ENCODE measurements at regions not wholly inside any gene's neighbourhood (a gene's known extent, or its start where the extent isn't known, plus 50 kb on each side); places are given as distances from the start of the nearest gene placed in this dataset.

DNA sequence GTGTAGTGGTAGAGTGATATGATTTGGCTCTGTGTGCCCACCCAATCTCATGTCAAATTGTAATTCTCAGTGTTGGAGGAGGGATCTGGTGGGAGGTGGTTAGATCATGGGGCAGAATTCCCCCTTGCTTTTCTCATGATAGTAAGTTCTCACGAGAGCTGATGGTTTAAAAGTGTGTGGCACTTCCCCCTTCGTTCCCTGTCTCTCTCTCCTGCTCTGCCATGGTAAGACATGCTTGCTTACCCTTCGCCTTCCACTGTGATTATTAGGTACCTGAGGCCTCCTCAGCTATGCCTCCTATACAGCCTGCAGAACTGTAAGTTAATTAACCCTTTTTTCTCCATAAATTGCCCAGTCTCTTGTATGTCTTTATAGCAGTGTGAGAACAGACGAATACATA, 115.7 kb upstream of the FUT8 start:
- Histone ChIP-seq H3K4me1 (ENCODE audit: insufficient read depth) (no peaks in the 10 kb centered on the region), H3K27me3 (ENCODE audit: insufficient read depth) (no peaks in the 10 kb centered on the region), H3K79me2 (replicated peaks; ENCODE audit: insufficient read depth) (no peaks in the 10 kb centered on the region), H2AFZ (no peak overlapping the region), H3K4me3 (no peak overlapping the region), H3K27ac (ENCODE audit: low read depth) (no peak overlapping the region), H3K36me3 (ENCODE audit: insufficient read depth) (no peaks in the 10 kb centered on the region), H3K9me2 (ENCODE audit: insufficient read depth) (0 out of 2 replicates have a peak, but pooled peaks cover 3% of the 10 kb centered on the region), H3F3A (replicated peaks; ENCODE audit: low read depth) (no peaks in the 10 kb centered on the region), H4K20me1 (replicated peaks; ENCODE audit: insufficient read depth) (no peaks in the 10 kb centered on the region), H3K4me2 (no peak overlapping the region)
- peaks cover 4% of the 10 kb centered on the region for H3K27me3 Mint-ChIP-seq (ENCODE audit: insufficient read depth, low read depth, poor library complexity)
- DNase-seq (ENCODE audit: low spot score) (no peak), ATAC-seq (no peak)
- H3K9me3 Mint-ChIP-seq, result no peaks in the 10 kb centered on the region
- no peak overlapping the region for H3K4me3 Mint-ChIP-seq
- H3K36me3 Mint-ChIP-seq (ENCODE audit: low read depth), result no peaks in the 10 kb centered on the region
- TF ChIP-seq ETS1 (IDR thresholded peaks at IDR 0.05) (no peak), EZH2phosphoT487 (IDR thresholded peaks at IDR 0.05; ENCODE audit: unreplicated experiment) (no peak), JUNB (IDR thresholded peaks at IDR 0.05; ENCODE audit: unreplicated experiment) (no peak), EZH2 (IDR thresholded peaks at IDR 0.05; ENCODE audit: low read depth, unreplicated experiment) (no peak), CREB1 (CRISPR knock-in tag; IDR thresholded peaks at IDR 0.05; ENCODE audit: low read depth) (no peak), STAT1 (IDR thresholded peaks at IDR 0.05; ENCODE audit: unreplicated experiment) (no peak), ZNF114 (CRISPR knock-in tag; IDR thresholded peaks at IDR 0.05) (no peak), ZNF331 (CRISPR knock-in tag; IDR thresholded peaks at IDR 0.05; ENCODE audit: low read depth) (no peak)
- TF ChIP-seq, protein P1, sequence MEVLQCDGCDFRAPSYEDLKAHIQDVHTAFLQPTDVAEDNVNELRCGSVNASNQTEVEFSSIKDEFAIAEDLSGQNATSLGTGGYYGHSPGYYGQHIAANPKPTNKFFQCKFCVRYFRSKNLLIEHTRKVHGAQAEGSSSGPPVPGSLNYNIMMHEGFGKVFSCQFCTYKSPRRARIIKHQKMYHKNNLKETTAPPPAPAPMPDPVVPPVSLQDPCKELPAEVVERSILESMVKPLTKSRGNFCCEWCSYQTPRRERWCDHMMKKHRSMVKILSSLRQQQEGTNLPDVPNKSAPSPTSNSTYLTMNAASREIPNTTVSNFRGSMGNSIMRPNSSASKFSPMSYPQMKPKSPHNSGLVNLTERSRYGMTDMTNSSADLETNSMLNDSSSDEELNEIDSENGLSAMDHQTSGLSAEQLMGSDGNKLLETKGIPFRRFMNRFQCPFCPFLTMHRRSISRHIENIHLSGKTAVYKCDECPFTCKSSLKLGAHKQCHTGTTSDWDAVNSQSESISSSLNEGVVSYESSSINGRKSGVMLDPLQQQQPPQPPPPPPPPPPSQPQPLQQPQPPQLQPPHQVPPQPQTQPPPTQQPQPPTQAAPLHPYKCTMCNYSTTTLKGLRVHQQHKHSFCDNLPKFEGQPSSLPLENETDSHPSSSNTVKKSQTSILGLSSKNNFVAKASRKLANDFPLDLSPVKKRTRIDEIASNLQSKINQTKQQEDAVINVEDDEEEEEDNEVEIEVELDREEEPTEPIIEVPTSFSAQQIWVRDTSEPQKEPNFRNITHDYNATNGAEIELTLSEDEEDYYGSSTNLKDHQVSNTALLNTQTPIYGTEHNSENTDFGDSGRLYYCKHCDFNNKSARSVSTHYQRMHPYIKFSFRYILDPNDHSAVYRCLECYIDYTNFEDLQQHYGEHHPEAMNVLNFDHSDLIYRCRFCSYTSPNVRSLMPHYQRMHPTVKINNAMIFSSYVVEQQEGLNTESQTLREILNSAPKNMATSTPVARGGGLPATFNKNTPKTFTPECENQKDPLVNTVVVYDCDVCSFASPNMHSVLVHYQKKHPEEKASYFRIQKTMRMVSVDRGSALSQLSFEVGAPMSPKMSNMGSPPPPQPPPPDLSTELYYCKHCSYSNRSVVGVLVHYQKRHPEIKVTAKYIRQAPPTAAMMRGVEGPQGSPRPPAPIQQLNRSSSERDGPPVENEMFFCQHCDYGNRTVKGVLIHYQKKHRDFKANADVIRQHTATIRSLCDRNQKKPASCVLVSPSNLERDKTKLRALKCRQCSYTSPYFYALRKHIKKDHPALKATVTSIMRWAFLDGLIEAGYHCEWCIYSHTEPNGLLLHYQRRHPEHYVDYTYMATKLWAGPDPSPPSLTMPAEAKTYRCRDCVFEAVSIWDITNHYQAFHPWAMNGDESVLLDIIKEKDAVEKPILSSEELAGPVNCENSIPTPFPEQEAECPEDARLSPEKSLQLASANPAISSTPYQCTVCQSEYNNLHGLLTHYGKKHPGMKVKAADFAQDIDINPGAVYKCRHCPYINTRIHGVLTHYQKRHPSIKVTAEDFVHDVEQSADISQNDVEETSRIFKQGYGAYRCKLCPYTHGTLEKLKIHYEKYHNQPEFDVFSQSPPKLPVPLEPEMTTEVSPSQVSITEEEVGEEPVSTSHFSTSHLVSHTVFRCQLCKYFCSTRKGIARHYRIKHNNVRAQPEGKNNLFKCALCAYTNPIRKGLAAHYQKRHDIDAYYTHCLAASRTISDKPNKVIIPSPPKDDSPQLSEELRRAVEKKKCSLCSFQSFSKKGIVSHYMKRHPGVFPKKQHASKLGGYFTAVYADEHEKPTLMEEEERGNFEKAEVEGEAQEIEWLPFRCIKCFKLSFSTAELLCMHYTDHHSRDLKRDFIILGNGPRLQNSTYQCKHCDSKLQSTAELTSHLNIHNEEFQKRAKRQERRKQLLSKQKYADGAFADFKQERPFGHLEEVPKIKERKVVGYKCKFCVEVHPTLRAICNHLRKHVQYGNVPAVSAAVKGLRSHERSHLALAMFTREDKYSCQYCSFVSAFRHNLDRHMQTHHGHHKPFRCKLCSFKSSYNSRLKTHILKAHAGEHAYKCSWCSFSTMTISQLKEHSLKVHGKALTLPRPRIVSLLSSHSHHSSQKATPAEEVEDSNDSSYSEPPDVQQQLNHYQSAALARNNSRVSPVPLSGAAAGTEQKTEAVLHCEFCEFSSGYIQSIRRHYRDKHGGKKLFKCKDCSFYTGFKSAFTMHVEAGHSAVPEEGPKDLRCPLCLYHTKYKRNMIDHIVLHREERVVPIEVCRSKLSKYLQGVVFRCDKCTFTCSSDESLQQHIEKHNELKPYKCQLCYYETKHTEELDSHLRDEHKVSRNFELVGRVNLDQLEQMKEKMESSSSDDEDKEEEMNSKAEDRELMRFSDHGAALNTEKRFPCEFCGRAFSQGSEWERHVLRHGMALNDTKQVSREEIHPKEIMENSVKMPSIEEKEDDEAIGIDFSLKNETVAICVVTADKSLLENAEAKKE (CRISPR knock-in tag; IDR thresholded peaks at IDR 0.05), result no peak
- TF ChIP-seq, protein P2, sequence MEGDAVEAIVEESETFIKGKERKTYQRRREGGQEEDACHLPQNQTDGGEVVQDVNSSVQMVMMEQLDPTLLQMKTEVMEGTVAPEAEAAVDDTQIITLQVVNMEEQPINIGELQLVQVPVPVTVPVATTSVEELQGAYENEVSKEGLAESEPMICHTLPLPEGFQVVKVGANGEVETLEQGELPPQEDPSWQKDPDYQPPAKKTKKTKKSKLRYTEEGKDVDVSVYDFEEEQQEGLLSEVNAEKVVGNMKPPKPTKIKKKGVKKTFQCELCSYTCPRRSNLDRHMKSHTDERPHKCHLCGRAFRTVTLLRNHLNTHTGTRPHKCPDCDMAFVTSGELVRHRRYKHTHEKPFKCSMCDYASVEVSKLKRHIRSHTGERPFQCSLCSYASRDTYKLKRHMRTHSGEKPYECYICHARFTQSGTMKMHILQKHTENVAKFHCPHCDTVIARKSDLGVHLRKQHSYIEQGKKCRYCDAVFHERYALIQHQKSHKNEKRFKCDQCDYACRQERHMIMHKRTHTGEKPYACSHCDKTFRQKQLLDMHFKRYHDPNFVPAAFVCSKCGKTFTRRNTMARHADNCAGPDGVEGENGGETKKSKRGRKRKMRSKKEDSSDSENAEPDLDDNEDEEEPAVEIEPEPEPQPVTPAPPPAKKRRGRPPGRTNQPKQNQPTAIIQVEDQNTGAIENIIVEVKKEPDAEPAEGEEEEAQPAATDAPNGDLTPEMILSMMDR (conservative IDR thresholded peaks at IDR 0.05; ENCODE audit: low read depth in 2 of 2), result no peak
- H3K4me1 Mint-ChIP-seq, result peaks cover 3% of the 10 kb centered on the region; the same call in 1 of the 3 replicates
- no peak overlapping the region for H3K27ac Mint-ChIP-seq

All from GM23338 (cell line).